ENCODE measurements at regions not wholly inside any gene's neighbourhood (a gene's known extent, or its start where the extent isn't known, plus 50 kb on each side); places are given as distances from the start of the nearest gene placed in this dataset.

DNA sequence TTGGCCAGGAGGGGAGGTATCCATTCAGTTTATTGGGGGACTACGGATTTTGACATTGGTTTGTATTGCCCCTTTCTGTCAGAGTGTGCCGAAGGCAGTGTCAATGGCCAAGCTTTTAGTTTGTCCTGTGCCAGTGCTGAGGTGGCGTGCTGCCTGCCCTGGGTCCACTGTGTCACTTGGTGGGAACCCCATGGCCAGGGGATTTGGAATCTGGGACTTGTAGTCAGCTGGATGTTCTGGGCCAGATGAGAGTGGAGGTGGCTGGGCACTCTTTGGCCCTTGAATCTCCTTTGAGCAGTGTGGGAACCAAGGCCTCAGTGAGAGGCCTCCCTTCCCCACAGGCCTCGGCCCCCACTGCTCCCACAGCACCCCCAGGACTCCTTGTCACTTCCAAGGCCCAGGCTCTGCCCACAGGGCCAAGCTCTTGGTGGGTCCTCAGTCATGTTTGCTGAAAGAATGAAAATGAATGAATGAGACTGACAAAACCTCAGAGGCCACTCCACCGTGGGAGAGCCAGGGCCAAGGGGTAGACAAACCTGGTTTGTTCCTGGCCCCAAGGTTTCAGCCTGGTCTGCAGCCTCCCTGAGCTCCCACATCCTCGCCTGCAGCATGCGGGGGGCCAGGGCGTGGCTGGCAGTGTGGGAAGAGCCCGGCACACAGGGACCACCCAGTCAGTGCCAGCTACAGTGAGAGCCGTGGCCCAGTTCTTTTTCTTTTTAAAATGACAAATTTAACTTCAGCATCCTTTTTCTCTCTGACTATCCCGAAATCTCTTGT lies 412.2 kb downstream of the MATN1 start:
- TF ChIP-seq, protein P1, sequence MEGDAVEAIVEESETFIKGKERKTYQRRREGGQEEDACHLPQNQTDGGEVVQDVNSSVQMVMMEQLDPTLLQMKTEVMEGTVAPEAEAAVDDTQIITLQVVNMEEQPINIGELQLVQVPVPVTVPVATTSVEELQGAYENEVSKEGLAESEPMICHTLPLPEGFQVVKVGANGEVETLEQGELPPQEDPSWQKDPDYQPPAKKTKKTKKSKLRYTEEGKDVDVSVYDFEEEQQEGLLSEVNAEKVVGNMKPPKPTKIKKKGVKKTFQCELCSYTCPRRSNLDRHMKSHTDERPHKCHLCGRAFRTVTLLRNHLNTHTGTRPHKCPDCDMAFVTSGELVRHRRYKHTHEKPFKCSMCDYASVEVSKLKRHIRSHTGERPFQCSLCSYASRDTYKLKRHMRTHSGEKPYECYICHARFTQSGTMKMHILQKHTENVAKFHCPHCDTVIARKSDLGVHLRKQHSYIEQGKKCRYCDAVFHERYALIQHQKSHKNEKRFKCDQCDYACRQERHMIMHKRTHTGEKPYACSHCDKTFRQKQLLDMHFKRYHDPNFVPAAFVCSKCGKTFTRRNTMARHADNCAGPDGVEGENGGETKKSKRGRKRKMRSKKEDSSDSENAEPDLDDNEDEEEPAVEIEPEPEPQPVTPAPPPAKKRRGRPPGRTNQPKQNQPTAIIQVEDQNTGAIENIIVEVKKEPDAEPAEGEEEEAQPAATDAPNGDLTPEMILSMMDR (IDR thresholded peaks at IDR 0.05; ENCODE audit: unreplicated experiment): no peak
- Mint-ChIP-seq H3K9me3 (ENCODE audit: unreplicated experiment) (no peaks in the 10 kb centered on the region), H3K36me3 (ENCODE audit: low read depth, unreplicated experiment) (no peaks in the 10 kb centered on the region), H3K27me3 (ENCODE audit: unreplicated experiment) (peaks cover 7% of the 10 kb centered on the region), H3K4me3 (ENCODE audit: unreplicated experiment) (no peak overlapping the region), H3K4me1 (ENCODE audit: unreplicated experiment) (no peaks in the 10 kb centered on the region), H3K27ac (ENCODE audit: unreplicated experiment) (no peak overlapping the region)
- no peak for DNase-seq (ENCODE audit: low spot score)

DNA sequence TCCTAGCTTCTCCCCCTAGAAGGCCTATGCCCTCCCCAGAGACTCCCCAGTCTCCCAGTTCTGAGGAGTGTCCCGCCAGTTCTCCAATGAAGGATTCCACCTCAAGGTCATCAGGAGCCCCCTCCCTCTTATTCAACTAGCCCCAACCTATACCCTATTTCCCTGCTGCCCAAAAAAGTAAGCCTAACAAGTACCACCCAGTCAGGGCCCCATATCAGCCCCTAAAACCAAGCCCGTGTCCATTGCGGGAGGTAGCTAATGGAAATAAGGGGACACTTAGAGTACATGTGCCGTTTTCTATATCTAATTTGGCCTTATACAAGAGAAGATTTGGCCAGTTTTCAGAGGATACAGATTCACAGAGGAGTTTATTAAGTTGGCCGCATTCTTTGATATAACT lies 416.2 kb downstream of the MATN1 start:
- Mint-ChIP-seq H3K36me3 (ENCODE audit: low read depth, unreplicated experiment) (no peaks in the 10 kb centered on the region), H3K9me3 (ENCODE audit: unreplicated experiment) (no peaks in the 10 kb centered on the region), H3K27me3 (ENCODE audit: unreplicated experiment) (peaks cover 2% of the 10 kb centered on the region), H3K4me1 (ENCODE audit: unreplicated experiment) (no peaks in the 10 kb centered on the region), H3K27ac (ENCODE audit: unreplicated experiment) (no peak overlapping the region), H3K4me3 (ENCODE audit: unreplicated experiment) (no peak overlapping the region)
- no peak for DNase-seq (ENCODE audit: low spot score)
- TF ChIP-seq, protein P1 (IDR thresholded peaks at IDR 0.05; ENCODE audit: unreplicated experiment): no peak

DNA sequence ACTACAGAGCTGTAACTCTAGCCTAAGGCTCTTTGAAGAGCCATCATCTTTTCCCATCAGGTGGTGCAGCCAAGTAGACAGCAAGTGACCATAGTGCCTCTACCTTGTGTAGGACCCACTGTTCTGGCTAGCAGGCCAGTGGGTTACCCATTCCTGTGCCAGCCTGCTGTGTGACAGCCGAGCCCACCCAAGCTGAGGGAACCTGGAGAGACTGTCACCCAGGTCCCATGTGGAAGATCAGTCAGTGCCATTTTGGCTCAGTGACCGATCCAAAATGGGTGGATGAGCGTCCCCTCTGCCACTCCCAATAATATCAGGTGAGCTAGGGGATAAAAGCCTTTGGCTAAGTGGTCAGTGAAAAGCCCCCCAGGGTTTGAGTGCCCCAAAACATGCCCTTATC lies 417.9 kb downstream of the MATN1 start:
- TF ChIP-seq, protein P1 (IDR thresholded peaks at IDR 0.05; ENCODE audit: unreplicated experiment): no peak
- H3K36me3 Mint-ChIP-seq (ENCODE audit: low read depth, unreplicated experiment): no peaks in the 10 kb centered on the region

DNA sequence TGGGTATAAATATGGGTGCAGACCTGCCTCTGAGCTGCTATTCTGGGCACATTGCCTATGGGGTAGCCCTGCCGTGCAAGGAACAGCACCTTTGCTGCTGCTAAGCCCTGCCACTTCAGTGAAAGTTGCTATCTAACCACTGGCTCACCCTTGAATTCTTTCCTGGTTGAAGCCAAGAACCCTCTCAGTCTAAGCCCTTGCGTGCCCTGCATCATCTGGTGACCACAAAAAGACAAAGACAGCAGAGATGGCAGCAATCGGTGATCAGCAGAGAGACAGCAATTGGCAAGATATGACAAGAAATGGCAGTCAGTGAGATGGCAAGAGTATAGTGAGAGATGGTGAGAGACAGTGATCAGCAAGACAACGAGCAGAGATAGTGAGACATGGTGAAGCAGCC lies 418.3 kb downstream of the MATN1 start:
- Mint-ChIP-seq H3K36me3 (ENCODE audit: low read depth, unreplicated experiment) (no peaks in the 10 kb centered on the region), H3K9me3 (ENCODE audit: unreplicated experiment) (no peaks in the 10 kb centered on the region), H3K4me1 (ENCODE audit: unreplicated experiment) (no peaks in the 10 kb centered on the region), H3K4me3 (ENCODE audit: unreplicated experiment) (no peak overlapping the region), H3K27ac (ENCODE audit: unreplicated experiment) (no peak overlapping the region), H3K27me3 (ENCODE audit: unreplicated experiment) (peaks cover 2% of the 10 kb centered on the region)
- TF ChIP-seq, protein P1 (IDR thresholded peaks at IDR 0.05; ENCODE audit: unreplicated experiment): no peak
- DNase-seq (ENCODE audit: low spot score): no peak

More for the DNA sequence above, 417.9 kb downstream of the MATN1 start:
- H3K4me3 Mint-ChIP-seq (ENCODE audit: unreplicated experiment): no peak overlapping the region
- no peak for DNase-seq (ENCODE audit: low spot score)
- H3K4me1 Mint-ChIP-seq (ENCODE audit: unreplicated experiment): no peaks in the 10 kb centered on the region
- H3K27me3 Mint-ChIP-seq (ENCODE audit: unreplicated experiment): peaks cover 2% of the 10 kb centered on the region
- H3K9me3 Mint-ChIP-seq (ENCODE audit: unreplicated experiment): no peaks in the 10 kb centered on the region
- no peak overlapping the region for H3K27ac Mint-ChIP-seq (ENCODE audit: unreplicated experiment)

DNA sequence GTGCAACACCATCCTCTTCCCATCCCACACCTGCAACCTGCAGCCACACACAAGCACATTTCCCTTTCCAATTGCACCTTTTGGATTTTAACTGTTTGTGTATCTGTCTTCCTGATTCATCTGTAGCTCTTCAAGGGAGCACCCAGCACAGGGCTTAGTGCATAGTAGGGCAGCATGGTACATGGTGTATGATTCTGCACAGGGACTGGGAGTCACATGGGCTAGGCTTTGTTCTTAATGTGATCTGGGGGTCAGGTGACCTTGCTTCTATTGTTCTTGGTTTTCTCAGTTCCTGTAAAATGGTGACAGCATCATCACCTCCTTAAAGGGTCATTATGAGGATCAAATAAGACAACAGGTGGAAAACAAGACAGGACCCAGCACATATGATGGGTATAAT lies 419.3 kb downstream of the MATN1 start:
- TF ChIP-seq, protein P1 (IDR thresholded peaks at IDR 0.05; ENCODE audit: unreplicated experiment): no peak
- Mint-ChIP-seq H3K4me3 (ENCODE audit: unreplicated experiment) (no peak overlapping the region), H3K9me3 (ENCODE audit: unreplicated experiment) (no peaks in the 10 kb centered on the region), H3K4me1 (ENCODE audit: unreplicated experiment) (no peaks in the 10 kb centered on the region), H3K36me3 (ENCODE audit: low read depth, unreplicated experiment) (no peaks in the 10 kb centered on the region), H3K27me3 (ENCODE audit: unreplicated experiment) (peaks cover 2% of the 10 kb centered on the region), H3K27ac (ENCODE audit: unreplicated experiment) (no peak overlapping the region)
- DNase-seq (ENCODE audit: low spot score): no peak

Measured in endothelial cell (in vitro differentiated cells).